ENCODE measurements at regions not wholly inside any gene's neighbourhood (a gene's known extent, or its start where the extent isn't known, plus 50 kb on each side); places are given as distances from the start of the nearest gene placed in this dataset.
A peak's percentile ranks its signal among the peaks of the same experiment; 100 is the strongest.

- in situ Hi-C loops (cut with HindIII; ENCODE audit: low pct_unique_long_range_greater_than_20kb, low sequenced_read_pairs) = no loop called here
- DNase-seq (ENCODE audit: low read depth in 1 of 2, low spot score in 1 of 2) = peak in 1 of 2 experiments; percentile 65
- peak; percentile 54; the same call in 1 of the 2 replicates for TF ChIP-seq JUND (IDR thresholded peaks at IDR 0.05; ENCODE audit: low read depth)
Measured at GRCh38 chr6:3612341-3613041, 139.0 kb downstream of the PXDC1 start.

GRCh38 chr6:3610921-3611320 is 140.6 kb downstream of the PXDC1 start:
- no peak for DNase-seq (ENCODE audit: low read depth in 1 of 2, low spot score in 1 of 2)
- in situ Hi-C loops (cut with HindIII; ENCODE audit: low pct_unique_long_range_greater_than_20kb, low sequenced_read_pairs) = no loop called here
- no peak for TF ChIP-seq JUND (IDR thresholded peaks at IDR 0.05; ENCODE audit: low read depth)

- peak in 1 of 2 experiments; percentile 55 for DNase-seq (ENCODE audit: low read depth in 1 of 2, low spot score in 1 of 2)
- in situ Hi-C loops (cut with HindIII; ENCODE audit: low pct_unique_long_range_greater_than_20kb, low sequenced_read_pairs) = no loop called here
- no peak for TF ChIP-seq JUND (IDR thresholded peaks at IDR 0.05; ENCODE audit: low read depth)
Measured at GRCh38 chr6:3610206-3610605, 141.3 kb downstream of the PXDC1 start.

GRCh38 chr6:3609388-3609787 is 142.1 kb downstream of the PXDC1 start:
- in situ Hi-C loops (cut with HindIII; ENCODE audit: low pct_unique_long_range_greater_than_20kb, low sequenced_read_pairs) = no loop called here
- no peak for TF ChIP-seq JUND (IDR thresholded peaks at IDR 0.05; ENCODE audit: low read depth)
- DNase-seq (ENCODE audit: low read depth in 1 of 2, low spot score in 1 of 2) = no peak

- no peak for TF ChIP-seq JUND (IDR thresholded peaks at IDR 0.05; ENCODE audit: low read depth)
- in situ Hi-C loops (cut with HindIII; ENCODE audit: low pct_unique_long_range_greater_than_20kb, low sequenced_read_pairs) = no loop called here
- no peak for DNase-seq (ENCODE audit: low read depth in 1 of 2, low spot score in 1 of 2)
Measured at GRCh38 chr6:3608159-3608558, 143.4 kb downstream of the PXDC1 start.

- in situ Hi-C loops (cut with HindIII; ENCODE audit: low pct_unique_long_range_greater_than_20kb, low sequenced_read_pairs) = no loop called here
- no peak for TF ChIP-seq JUND (IDR thresholded peaks at IDR 0.05; ENCODE audit: low read depth)
- DNase-seq (ENCODE audit: low read depth in 1 of 2, low spot score in 1 of 2) = no peak
Measured at GRCh38 chr6:3607599-3607998, 143.9 kb downstream of the PXDC1 start.

- no peak for DNase-seq (ENCODE audit: low read depth in 1 of 2, low spot score in 1 of 2)
- no peak for TF ChIP-seq JUND (IDR thresholded peaks at IDR 0.05; ENCODE audit: low read depth)
- in situ Hi-C loops (cut with HindIII; ENCODE audit: low pct_unique_long_range_greater_than_20kb, low sequenced_read_pairs) = no loop called here
Measured at GRCh38 chr6:3607171-3607570, 144.3 kb downstream of the PXDC1 start.

GRCh38 chr6:3603340-3604130 is 146.7 kb upstream of the SLC22A23 start:
- no peak for TF ChIP-seq JUND (IDR thresholded peaks at IDR 0.05; ENCODE audit: low read depth)
- DNase-seq (ENCODE audit: low read depth in 1 of 2, low spot score in 1 of 2) = peak in 1 of 2 experiments; percentile 22
- in situ Hi-C loops (cut with HindIII; ENCODE audit: low pct_unique_long_range_greater_than_20kb, low sequenced_read_pairs) = no loop called here

GRCh38 chr6:3601570-3601969 is 144.7 kb upstream of the SLC22A23 start:
- no peak for TF ChIP-seq JUND (IDR thresholded peaks at IDR 0.05; ENCODE audit: low read depth)
- in situ Hi-C loops (cut with HindIII; ENCODE audit: low pct_unique_long_range_greater_than_20kb, low sequenced_read_pairs) = no loop called here
- no peak for DNase-seq (ENCODE audit: low read depth in 1 of 2, low spot score in 1 of 2)

GRCh38 chr6:3597500-3598064 is 140.7 kb upstream of the SLC22A23 start:
- in situ Hi-C loops (cut with HindIII; ENCODE audit: low pct_unique_long_range_greater_than_20kb, low sequenced_read_pairs) = no loop called here
- no peak for TF ChIP-seq JUND (IDR thresholded peaks at IDR 0.05; ENCODE audit: low read depth)
- no peak for DNase-seq (ENCODE audit: low read depth in 1 of 2, low spot score in 1 of 2)

- DNase-seq (ENCODE audit: low read depth in 1 of 2, low spot score in 1 of 2) = no peak
- TF ChIP-seq JUND (IDR thresholded peaks at IDR 0.05; ENCODE audit: low read depth) = no peak
- in situ Hi-C loops (cut with HindIII; ENCODE audit: low pct_unique_long_range_greater_than_20kb, low sequenced_read_pairs) = no loop called here
Measured at GRCh38 chr6:3596766-3597165, 139.9 kb upstream of the SLC22A23 start.

GRCh38 chr6:3594201-3594600 is 137.4 kb upstream of the SLC22A23 start:
- in situ Hi-C loops (cut with HindIII; ENCODE audit: low pct_unique_long_range_greater_than_20kb, low sequenced_read_pairs) = no loop called here
- TF ChIP-seq JUND (IDR thresholded peaks at IDR 0.05; ENCODE audit: low read depth) = no peak
- DNase-seq (ENCODE audit: low read depth in 1 of 2, low spot score in 1 of 2) = no peak

GRCh38 chr6:3593161-3593560 is 136.3 kb upstream of the SLC22A23 start:
- TF ChIP-seq JUND (IDR thresholded peaks at IDR 0.05; ENCODE audit: low read depth) = no peak
- no peak for DNase-seq (ENCODE audit: low read depth in 1 of 2, low spot score in 1 of 2)
- in situ Hi-C loops (cut with HindIII; ENCODE audit: low pct_unique_long_range_greater_than_20kb, low sequenced_read_pairs) = no loop called here

Measured in T47D (cell line).